PC-9 (cell line): ENCODE measurements at regions not wholly inside any gene's neighbourhood (a gene's known extent, or its start where the extent isn't known, plus 50 kb on each side); places are given as distances from the start of the nearest gene placed in this dataset.

Experiments
- BruUV-seq: library from RNA; stranded (reverse); fragments of 400-500 nt; replicated peaks from 2 replicates; lab custom pipeline; 2021; lab: Mats Ljungman, UMichigan
- CTCF ChIA-PET: fragments of 300-600 bp; sonication (Branson Sonifier 250); formaldehyde crosslinking; loops from one replicate; lab custom pipeline; 2022; ENCODE audit warnings: antibody characterized with exemption; lab: Charles Lee
- POLR2A ChIA-PET: fragments of 300-600 bp; sonication (Branson Sonifier 250); formaldehyde crosslinking; loops from one replicate; lab custom pipeline; 2022; ENCODE audit warnings: antibody characterized with exemption; ENCODE audit not compliant: unreplicated experiment; lab: Charles Lee
- DNase-seq, 2 experiments: peaks; one replicate each; pipeline versions ENCODE4 v3.0.0 to v3.0.0-alpha.2; 2015 to 2022; ENCODE audit warnings: mixed read lengths in 1 of 2
- H2AFZ ChIP-seq: fragments of 200-600 bp; sonication (generic); 2 replicates; pipeline ENCODE4 v1.8.1; 2017; ENCODE audit warnings: antibody characterized with exemption
- H3F3A ChIP-seq: fragments of 200-600 bp; sonication (generic); 2 replicates; pipeline ENCODE4 v1.8.1; 2017; ENCODE audit warnings: antibody characterized with exemption, mild to moderate bottlenecking, low read depth; ENCODE audit not compliant: insufficient read depth
- H3K27ac ChIP-seq: fragments of 200-600 bp; sonication (generic); 2 replicates; pipeline ENCODE4 v1.6.1; 2016; ENCODE audit warnings: mixed run types
- H3K27me3 ChIP-seq: fragments of 200-600 bp; sonication (generic); 2 replicates; pipeline ENCODE4 v1.6.1; 2016; ENCODE audit warnings: low read depth, mixed run types; ENCODE audit not compliant: insufficient read depth
- H3K36me3 ChIP-seq: fragments of 200-600 bp; sonication (generic); 2 replicates; pipeline ENCODE4 v1.6.1; 2016; ENCODE audit warnings: low read depth, mixed run types
- H3K4me1 ChIP-seq: fragments of 200-600 bp; sonication (generic); replicated peaks from 2 replicates; pipeline ENCODE4 v1.6.1; 2016; ENCODE audit warnings: mixed run types; ENCODE audit not compliant: insufficient read depth
- H3K4me2 ChIP-seq: fragments of 200-600 bp; sonication (generic); 2 replicates; pipeline ENCODE4 v1.6.1; 2017; ENCODE audit warnings: mixed run types
- H3K4me3 ChIP-seq: fragments of 200-600 bp; sonication (generic); 2 replicates; pipeline ENCODE4 v1.6.1; 2016; ENCODE audit warnings: mixed run types
- H3K79me2 ChIP-seq: fragments of 200-600 bp; sonication (generic); 2 replicates; pipeline ENCODE4 v1.6.1; 2017; ENCODE audit warnings: low read depth, mixed run types
- H3K9me2 ChIP-seq: fragments of 200-600 bp; sonication (generic); 2 replicates; pipeline ENCODE4 v1.8.1; 2017; ENCODE audit warnings: mild to moderate bottlenecking; ENCODE audit not compliant: insufficient read depth
- H3K9me3 ChIP-seq: fragments of 200-600 bp; sonication (generic); 2 replicates; pipeline ENCODE4 v1.8.1; 2016; ENCODE audit warnings: low read depth; ENCODE audit not compliant: insufficient read depth
- H4K20me1 ChIP-seq: fragments of 200-600 bp; sonication (generic); 2 replicates; pipeline ENCODE4 v1.8.1; 2017; ENCODE audit not compliant: insufficient read depth
- EZH2 ChIP-seq: fragments of 200-600 bp; sonication (generic); IDR thresholded peaks from 2 replicates; pipeline ENCODE4 v1.8.0; 2017; ENCODE audit warnings: antibody characterized with exemption, low read depth
- intact Hi-C: fragments of 100-400 bp; cut with micrococcal nuclease; formaldehyde crosslinking; loops from one replicate; pipeline ENCODE4 v1.10.0; 2022; ENCODE audit not compliant: unreplicated experiment
- TF ChIP-seq, protein P1 (sequence below): fragments of 200-600 bp; sonication (generic); conservative IDR thresholded peaks from 2 replicates; pipeline ENCODE4 v1.6.1; 2017; ENCODE audit warnings: mixed run types, antibody characterized with exemption, mild to moderate bottlenecking, moderate library complexity

DNA sequence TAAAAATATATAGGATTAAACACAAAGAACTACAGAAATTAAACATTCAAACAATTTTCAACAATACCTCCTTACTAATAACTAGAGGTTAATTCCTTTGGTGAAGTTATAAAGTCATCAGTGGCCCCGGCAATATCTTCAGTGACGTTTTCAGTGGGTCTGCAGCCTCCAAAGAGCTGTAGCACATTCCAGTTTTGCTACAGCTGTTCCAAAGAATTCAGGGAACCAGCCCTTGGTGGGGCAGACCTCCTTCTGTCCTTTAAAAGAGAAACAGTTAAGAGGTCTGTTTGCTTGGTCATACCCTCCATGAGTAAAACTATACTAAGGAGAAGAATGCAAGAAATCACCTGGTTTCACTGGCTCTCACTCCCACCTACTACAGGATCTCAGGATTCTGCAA lies 99.2 kb upstream of the ZDHHC17 start:
- CTCF ChIA-PET = no interaction called here
- no TSS peak for BruUV-seq

DNA sequence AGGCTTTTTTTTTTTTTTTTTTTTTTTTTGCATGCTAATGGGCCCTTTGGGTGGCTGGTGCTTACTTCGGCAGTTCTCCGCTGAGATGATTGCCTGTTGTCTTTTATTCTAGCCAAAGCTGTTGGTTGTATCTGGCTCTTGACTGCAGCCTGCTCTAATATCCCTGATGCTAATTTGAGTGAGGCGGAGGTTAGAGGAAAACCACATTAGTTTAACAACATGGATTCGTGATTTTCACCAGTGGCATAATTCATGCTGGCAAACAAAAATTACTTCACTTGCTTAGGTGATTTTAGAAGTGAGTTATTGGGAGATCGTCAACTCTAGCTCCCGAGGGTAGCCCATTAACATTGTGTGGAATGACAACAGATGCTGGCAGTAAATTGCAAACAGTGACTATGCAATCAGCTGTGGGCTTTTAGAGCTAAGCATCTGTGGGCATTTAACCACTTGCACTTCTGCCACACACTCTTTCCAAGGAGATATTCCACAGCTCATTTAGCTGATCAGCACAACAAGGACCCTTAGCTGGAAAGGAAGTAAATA lies 97.6 kb upstream of the ZDHHC17 start:
- no peaks in the 10 kb centered on the region for H3K79me2 ChIP-seq
- no peak overlapping the region for H3K4me3 ChIP-seq
- no peak overlapping the region for H2AFZ ChIP-seq
- TF ChIP-seq EZH2 = no peak
- TF ChIP-seq, protein P1, sequence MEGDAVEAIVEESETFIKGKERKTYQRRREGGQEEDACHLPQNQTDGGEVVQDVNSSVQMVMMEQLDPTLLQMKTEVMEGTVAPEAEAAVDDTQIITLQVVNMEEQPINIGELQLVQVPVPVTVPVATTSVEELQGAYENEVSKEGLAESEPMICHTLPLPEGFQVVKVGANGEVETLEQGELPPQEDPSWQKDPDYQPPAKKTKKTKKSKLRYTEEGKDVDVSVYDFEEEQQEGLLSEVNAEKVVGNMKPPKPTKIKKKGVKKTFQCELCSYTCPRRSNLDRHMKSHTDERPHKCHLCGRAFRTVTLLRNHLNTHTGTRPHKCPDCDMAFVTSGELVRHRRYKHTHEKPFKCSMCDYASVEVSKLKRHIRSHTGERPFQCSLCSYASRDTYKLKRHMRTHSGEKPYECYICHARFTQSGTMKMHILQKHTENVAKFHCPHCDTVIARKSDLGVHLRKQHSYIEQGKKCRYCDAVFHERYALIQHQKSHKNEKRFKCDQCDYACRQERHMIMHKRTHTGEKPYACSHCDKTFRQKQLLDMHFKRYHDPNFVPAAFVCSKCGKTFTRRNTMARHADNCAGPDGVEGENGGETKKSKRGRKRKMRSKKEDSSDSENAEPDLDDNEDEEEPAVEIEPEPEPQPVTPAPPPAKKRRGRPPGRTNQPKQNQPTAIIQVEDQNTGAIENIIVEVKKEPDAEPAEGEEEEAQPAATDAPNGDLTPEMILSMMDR = no peak
- POLR2A ChIA-PET = no interaction called here
- no peaks in the 10 kb centered on the region for H3K36me3 ChIP-seq
- no peak overlapping the region for H3K27ac ChIP-seq
- H3K4me2 ChIP-seq = no peak overlapping the region
- H3K9me2 ChIP-seq = no peaks in the 10 kb centered on the region
- H3K4me1 ChIP-seq = no peaks in the 10 kb centered on the region
- H4K20me1 ChIP-seq = no peaks in the 10 kb centered on the region
- H3K9me3 ChIP-seq = 0 out of 2 replicates have a peak, but pooled peaks cover 3% of the 10 kb centered on the region
- no TSS peak for BruUV-seq
- intact Hi-C loops = no loop called here
- H3F3A ChIP-seq = no peaks in the 10 kb centered on the region
- DNase-seq = no peak
- CTCF ChIA-PET = no interaction called here
- no peaks in the 10 kb centered on the region for H3K27me3 ChIP-seq

More for the DNA sequence above, 99.2 kb upstream of the ZDHHC17 start:
- Histone ChIP-seq H2AFZ (no peak overlapping the region), H3K79me2 (no peaks in the 10 kb centered on the region), H3F3A (no peaks in the 10 kb centered on the region), H3K4me3 (no peak overlapping the region), H4K20me1 (no peaks in the 10 kb centered on the region), H3K36me3 (no peaks in the 10 kb centered on the region), H3K27ac (no peak overlapping the region), H3K9me2 (no peaks in the 10 kb centered on the region), H3K27me3 (no peaks in the 10 kb centered on the region), H3K4me1 (no peaks in the 10 kb centered on the region), H3K4me2 (no peak overlapping the region), H3K9me3 (0 out of 2 replicates have a peak, but pooled peaks cover 3% of the 10 kb centered on the region)
- POLR2A ChIA-PET = no interaction called here
- DNase-seq = no peak
- intact Hi-C loops = no loop called here
- no peak for TF ChIP-seq EZH2
- TF ChIP-seq, protein P1 = no peak

DNA sequence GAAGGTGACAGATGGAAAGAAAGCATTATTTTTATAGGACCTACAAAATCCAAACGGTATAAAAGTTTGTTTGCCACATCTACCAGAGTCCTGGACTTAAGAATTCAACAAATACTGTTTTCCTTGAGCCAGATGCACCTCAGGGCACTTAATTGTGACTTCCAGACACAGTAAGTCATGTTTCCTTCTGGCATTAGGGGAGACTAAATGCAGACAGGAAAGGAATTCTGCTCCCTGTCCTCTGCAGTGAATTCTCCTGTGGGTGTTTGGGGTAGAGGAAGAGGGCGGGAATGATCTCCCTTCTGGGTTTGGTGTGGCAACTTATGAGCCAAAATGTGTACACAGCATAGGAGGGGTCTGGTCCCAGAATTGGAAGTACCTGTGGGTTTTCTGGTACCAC lies 93.9 kb upstream of the ZDHHC17 start:
- no peaks in the 10 kb centered on the region for H3K27me3 ChIP-seq
- no peaks in the 10 kb centered on the region for H3K4me1 ChIP-seq
- H3K27ac ChIP-seq = no peak overlapping the region
- H3K4me2 ChIP-seq = no peak overlapping the region
- H3K36me3 ChIP-seq = no peaks in the 10 kb centered on the region
- TF ChIP-seq, protein P1 = no peak
- no peak for TF ChIP-seq EZH2
- no peak overlapping the region for H3K4me3 ChIP-seq
- H2AFZ ChIP-seq = no peak overlapping the region
- H3K9me3 ChIP-seq = no peaks in the 10 kb centered on the region
- no peak for DNase-seq
- no TSS peak for BruUV-seq
- ChIA-PET POLR2A (interaction anchor here (0.6 kb wide), 1 partner anchor 935 kb away, joined by 5 read pairs; no protein-coding TSS in a partner anchor), CTCF (no interaction called here)
- intact Hi-C loops = no loop called here
- no peaks in the 10 kb centered on the region for H3K79me2 ChIP-seq
- no peaks in the 10 kb centered on the region for H3F3A ChIP-seq
- no peaks in the 10 kb centered on the region for H3K9me2 ChIP-seq
- H4K20me1 ChIP-seq = no peaks in the 10 kb centered on the region
